Smooth muscle cell (in vitro differentiated cells): ENCODE measurements at regions not wholly inside any gene's neighbourhood (a gene's known extent, or its start where the extent isn't known, plus 50 kb on each side); places are given as distances from the start of the nearest gene placed in this dataset.
A peak's percentile ranks its signal among the peaks of the same experiment; 100 is the strongest.

Experiments
- DNase-seq: peaks from one replicate; lab custom pipeline; 2025; ENCODE audit not compliant: unreplicated experiment; lab: John Stamatoyannopoulos, UW
- H2AFZ ChIP-seq: fragments of 200-600 bp; sonication (generic); 2 replicates; pipeline ENCODE4 v1.6.0; 2016; ENCODE audit warnings: antibody characterized with exemption, low read depth, mild to moderate bottlenecking
- H3F3A ChIP-seq: fragments of 200-600 bp; sonication (generic); 2 replicates; pipeline ENCODE4 v1.6.0; 2017; ENCODE audit warnings: antibody characterized with exemption, low read depth
- H3K27ac ChIP-seq: fragments of 200-600 bp; sonication (generic); 2 replicates; pipeline ENCODE4 v1.5.1; 2016; ENCODE audit warnings: low read depth, mild to moderate bottlenecking
- H3K27me3 ChIP-seq: fragments of 200-600 bp; sonication (generic); 2 replicates; pipeline ENCODE4 v1.6.1; 2016; ENCODE audit warnings: low read depth, mild to moderate bottlenecking
- H3K36me3 ChIP-seq: fragments of 200-600 bp; sonication (generic); 2 replicates; pipeline ENCODE4 v1.5.1; 2016; ENCODE audit warnings: low read depth
- H3K4me1 ChIP-seq: fragments of 200-600 bp; sonication (generic); 2 replicates; pipeline ENCODE4 v1.5.1; 2016; ENCODE audit warnings: low read depth
- H3K4me2 ChIP-seq: fragments of 200-600 bp; sonication (generic); 2 replicates; pipeline ENCODE4 v1.6.0; 2016; ENCODE audit warnings: mild to moderate bottlenecking
- H3K4me3 ChIP-seq: fragments of 200-600 bp; sonication (generic); 2 replicates; pipeline ENCODE4 v1.5.1; 2016; ENCODE audit warnings: mild to moderate bottlenecking
- H3K79me2 ChIP-seq: fragments of 200-600 bp; sonication (generic); 2 replicates; pipeline ENCODE4 v1.6.0; 2016; ENCODE audit warnings: low read depth, mild to moderate bottlenecking
- H3K9ac ChIP-seq: fragments of 200-600 bp; sonication (generic); 2 replicates; pipeline ENCODE4 v1.6.0; 2016; ENCODE audit warnings: low read depth
- H3K9me3 ChIP-seq: fragments of 200-600 bp; sonication (generic); replicated peaks from 2 replicates; pipeline ENCODE4 v1.5.1; 2016; ENCODE audit warnings: low read depth
- H4K20me1 ChIP-seq: fragments of 200-600 bp; sonication (generic); 2 replicates; pipeline ENCODE4 v1.6.0; 2016; ENCODE audit warnings: low read depth
- CTCF ChIP-seq: fragments of 200-600 bp; sonication (generic); IDR thresholded peaks from 2 replicates; pipeline ENCODE4 v1.5.1; 2017; ENCODE audit warnings: borderline replicate concordance, mild to moderate bottlenecking, antibody characterized with exemption; ENCODE audit not compliant: insufficient read depth, poor library complexity, severe bottlenecking
- WGBS: methylation state at CpG from one replicate; pipeline ENCODE4 v1.1.7; 2016; ENCODE audit warnings: low lambda C conversion rate; 5-methylcytosine and 5-hydroxymethylcytosine counted together

GRCh38 chr18:5772306-5773105, 122.8 kb downstream of the TMEM200C start:
- Histone ChIP-seq H3K79me2 (no peaks in the 10 kb centered on the region), H3K36me3 (no peaks in the 10 kb centered on the region), H3K4me1 (no peaks in the 10 kb centered on the region), H3K4me2 (peak overlapping the region; percentile 66), H3K9ac (no peak overlapping the region), H3F3A (no peaks in the 10 kb centered on the region), H2AFZ (peak overlapping the region; percentile 21), H3K27ac (peak overlapping the region; percentile 25), H3K4me3 (no peak overlapping the region), H3K9me3 (no peaks in the 10 kb centered on the region), H3K27me3 (peaks cover 5% of the 10 kb centered on the region), H4K20me1 (no peaks in the 10 kb centered on the region)
- 34% methylated on average over 14 of the region's 14 CpGs for WGBS
- no peak for DNase-seq
- TF ChIP-seq CTCF: no peak

- Histone ChIP-seq H3K36me3 (no peaks in the 10 kb centered on the region), H3K4me1 (no peaks in the 10 kb centered on the region), H3K9me3 (no peaks in the 10 kb centered on the region), H3K27ac (no peak overlapping the region), H4K20me1 (no peaks in the 10 kb centered on the region), H2AFZ (no peak overlapping the region), H3K4me3 (no peak overlapping the region), H3K4me2 (no peak overlapping the region), H3K9ac (no peak overlapping the region), H3K27me3 (peaks cover 5% of the 10 kb centered on the region), H3K79me2 (no peaks in the 10 kb centered on the region), H3F3A (no peaks in the 10 kb centered on the region)
- WGBS: 76% methylated on average over 5 of the region's 5 CpGs
- no peak for TF ChIP-seq CTCF
- no peak for DNase-seq
Measured at GRCh38 chr18:5771343-5771742, 124.0 kb downstream of the TMEM200C start.

- Histone ChIP-seq H3F3A (no peaks in the 10 kb centered on the region), H3K4me1 (no peaks in the 10 kb centered on the region), H4K20me1 (no peaks in the 10 kb centered on the region), H3K9me3 (no peaks in the 10 kb centered on the region), H3K36me3 (no peaks in the 10 kb centered on the region), H2AFZ (no peak overlapping the region), H3K79me2 (no peaks in the 10 kb centered on the region), H3K4me2 (no peak overlapping the region), H3K9ac (no peak overlapping the region), H3K27me3 (peaks cover 5% of the 10 kb centered on the region), H3K27ac (no peak overlapping the region), H3K4me3 (no peak overlapping the region)
- TF ChIP-seq CTCF: no peak
- DNase-seq: no peak
- WGBS: 68% methylated on average over 4 of the region's 4 CpGs
Measured at GRCh38 chr18:5770176-5770575, 125.1 kb downstream of the TMEM200C start.

- TF ChIP-seq CTCF: no peak
- 90% methylated on average over 6 of the region's 6 CpGs for WGBS
- H3K27me3 ChIP-seq: peaks cover 7% of the 10 kb centered on the region
- no peak for DNase-seq
- no peaks in the 10 kb centered on the region for H4K20me1 ChIP-seq
- H3K4me2 ChIP-seq: no peak overlapping the region
- H3K36me3 ChIP-seq: no peaks in the 10 kb centered on the region
- H3K27ac ChIP-seq: no peak overlapping the region
- no peak overlapping the region for H3K4me3 ChIP-seq
- H3K79me2 ChIP-seq: no peaks in the 10 kb centered on the region
- H3K9ac ChIP-seq: no peak overlapping the region
- no peaks in the 10 kb centered on the region for H3K9me3 ChIP-seq
- H3F3A ChIP-seq: no peaks in the 10 kb centered on the region
- H3K4me1 ChIP-seq: no peaks in the 10 kb centered on the region
- H2AFZ ChIP-seq: no peak overlapping the region
Measured at GRCh38 chr18:5768454-5768853, 126.9 kb downstream of the TMEM200C start.
